C4-2B (cell line): ENCODE measurements at regions not wholly inside any gene's neighbourhood (a gene's known extent, or its start where the extent isn't known, plus 50 kb on each side); places are given as distances from the start of the nearest gene placed in this dataset.

ENCODE experiments used
- H3K27ac ChIP-seq: fragments of 450-650 bp; 2 replicates; pipeline ENCODE4 v1.5.1; 2017
- ZFX ChIP-seq: fragments of 450-650 bp; IDR thresholded peaks from 2 replicates; pipeline ENCODE4 v1.6.1; 2017
- TF ChIP-seq, protein P1 (sequence below): fragments of 450-650 bp; conservative IDR thresholded peaks from 2 replicates; pipeline ENCODE4 v1.5.1; 2017; ENCODE audit warnings: mild to moderate bottlenecking

DNA sequence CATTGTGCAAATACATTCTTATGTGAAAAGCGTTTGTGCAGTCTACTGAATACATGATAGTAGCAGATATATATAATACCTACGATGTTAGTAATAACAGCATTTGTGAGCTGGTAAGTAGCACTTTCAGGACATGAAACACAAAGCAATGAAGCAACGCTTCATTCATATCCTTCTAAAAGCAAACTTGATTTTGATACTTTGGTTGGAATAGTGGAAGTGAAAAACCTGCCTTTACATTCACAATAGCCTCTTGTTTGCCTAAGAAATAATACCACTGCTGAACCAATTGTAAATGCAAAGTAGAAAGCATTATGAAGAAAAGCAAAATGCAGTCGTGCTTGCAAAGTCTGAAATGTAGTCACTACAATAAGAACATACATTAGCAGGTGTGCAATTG lies 926.3 kb downstream of the FSTL5 start:
- TF ChIP-seq, protein P1, sequence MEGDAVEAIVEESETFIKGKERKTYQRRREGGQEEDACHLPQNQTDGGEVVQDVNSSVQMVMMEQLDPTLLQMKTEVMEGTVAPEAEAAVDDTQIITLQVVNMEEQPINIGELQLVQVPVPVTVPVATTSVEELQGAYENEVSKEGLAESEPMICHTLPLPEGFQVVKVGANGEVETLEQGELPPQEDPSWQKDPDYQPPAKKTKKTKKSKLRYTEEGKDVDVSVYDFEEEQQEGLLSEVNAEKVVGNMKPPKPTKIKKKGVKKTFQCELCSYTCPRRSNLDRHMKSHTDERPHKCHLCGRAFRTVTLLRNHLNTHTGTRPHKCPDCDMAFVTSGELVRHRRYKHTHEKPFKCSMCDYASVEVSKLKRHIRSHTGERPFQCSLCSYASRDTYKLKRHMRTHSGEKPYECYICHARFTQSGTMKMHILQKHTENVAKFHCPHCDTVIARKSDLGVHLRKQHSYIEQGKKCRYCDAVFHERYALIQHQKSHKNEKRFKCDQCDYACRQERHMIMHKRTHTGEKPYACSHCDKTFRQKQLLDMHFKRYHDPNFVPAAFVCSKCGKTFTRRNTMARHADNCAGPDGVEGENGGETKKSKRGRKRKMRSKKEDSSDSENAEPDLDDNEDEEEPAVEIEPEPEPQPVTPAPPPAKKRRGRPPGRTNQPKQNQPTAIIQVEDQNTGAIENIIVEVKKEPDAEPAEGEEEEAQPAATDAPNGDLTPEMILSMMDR = no peak
- no peak for TF ChIP-seq ZFX
- H3K27ac ChIP-seq = no peak overlapping the region

DNA sequence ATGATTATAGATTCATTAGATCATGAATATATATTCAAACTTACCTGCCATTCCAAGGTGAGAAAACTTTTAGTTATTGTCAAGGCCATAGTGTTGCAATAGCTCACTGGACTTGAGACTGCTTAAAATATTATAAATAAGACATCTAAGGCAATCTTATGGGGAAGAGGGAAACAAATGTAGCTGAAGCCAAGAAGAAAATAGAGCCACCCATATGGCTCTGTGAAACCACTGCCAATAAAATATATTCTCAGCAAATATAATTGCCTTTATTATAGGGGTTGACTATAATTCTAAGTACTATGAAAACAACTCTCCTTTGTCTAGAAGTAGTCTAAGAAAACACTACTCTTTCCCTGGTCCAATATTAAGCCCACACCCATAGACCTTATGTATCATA lies 938.5 kb downstream of the FSTL5 start:
- no peak overlapping the region for H3K27ac ChIP-seq
- TF ChIP-seq ZFX = no peak

DNA sequence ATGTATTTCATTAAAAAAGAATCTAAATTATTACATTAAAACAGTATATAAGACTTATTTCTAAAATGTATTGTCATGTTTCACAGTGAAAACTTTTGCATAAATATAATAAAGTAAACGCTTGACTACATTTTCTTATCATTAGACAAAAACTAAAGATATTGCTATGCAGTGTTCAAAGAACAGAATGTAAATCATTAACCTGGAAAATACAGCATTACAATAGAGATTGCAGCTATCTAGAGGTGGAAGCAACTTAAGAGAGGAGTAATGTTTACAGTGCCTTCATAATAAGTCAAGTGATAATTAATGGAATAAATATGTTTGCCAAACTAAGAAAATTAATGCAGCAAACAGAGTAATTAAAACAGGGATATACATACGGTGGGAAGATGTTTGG lies 940.9 kb downstream of the FSTL5 start:
- TF ChIP-seq, protein P1 = no peak
- no peak for TF ChIP-seq ZFX
- H3K27ac ChIP-seq = no peak overlapping the region

DNA sequence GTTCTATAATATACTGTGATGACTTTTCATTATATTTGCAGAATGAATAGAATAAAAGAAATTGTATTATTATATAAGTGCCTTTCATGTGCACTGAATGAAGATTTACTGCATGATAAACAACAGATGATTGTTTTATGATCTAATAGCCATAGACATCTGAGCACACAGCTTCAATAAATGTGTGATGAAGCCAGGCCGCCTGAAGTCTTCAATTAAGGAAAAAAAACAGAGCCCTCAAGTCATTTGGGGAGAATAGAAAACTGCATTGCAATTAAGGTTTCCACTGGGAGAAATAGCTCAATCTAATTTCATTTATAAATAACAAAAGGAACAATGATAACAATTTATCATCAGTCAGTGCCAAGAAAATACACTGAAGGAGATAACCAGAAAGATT lies 955.2 kb downstream of the FSTL5 start:
- TF ChIP-seq ZFX = no peak
- TF ChIP-seq, protein P1 = no peak

DNA sequence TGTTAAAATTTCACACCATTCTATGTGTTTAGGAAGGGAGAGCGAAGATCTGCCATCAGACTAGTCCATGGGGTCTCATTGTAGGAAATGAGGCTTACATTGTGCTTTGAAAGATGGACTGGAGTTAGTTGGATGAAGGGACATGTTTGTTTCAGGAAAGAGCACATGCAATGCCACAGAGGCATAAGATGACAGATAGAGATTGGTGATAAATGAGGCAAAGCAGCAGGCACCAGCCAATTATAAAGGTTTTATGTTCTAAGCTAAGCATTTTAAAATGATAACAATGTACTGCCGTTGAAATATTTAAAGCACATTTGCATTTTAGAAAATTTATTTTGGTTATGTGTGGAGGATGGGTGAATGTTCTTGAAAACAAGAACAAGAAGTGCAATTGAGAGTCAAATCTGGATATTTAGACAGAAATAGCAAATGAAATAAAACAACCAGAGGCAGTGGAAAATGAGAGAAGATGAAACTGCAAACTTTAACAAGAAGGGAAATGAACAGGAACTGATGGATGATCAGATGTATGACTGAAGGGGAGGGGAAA lies 957.2 kb downstream of the FSTL5 start:
- no peak overlapping the region for H3K27ac ChIP-seq
- TF ChIP-seq, protein P1 = no peak
- TF ChIP-seq ZFX = no peak

More for the DNA sequence above, 955.2 kb downstream of the FSTL5 start:
- H3K27ac ChIP-seq = no peak overlapping the region

DNA sequence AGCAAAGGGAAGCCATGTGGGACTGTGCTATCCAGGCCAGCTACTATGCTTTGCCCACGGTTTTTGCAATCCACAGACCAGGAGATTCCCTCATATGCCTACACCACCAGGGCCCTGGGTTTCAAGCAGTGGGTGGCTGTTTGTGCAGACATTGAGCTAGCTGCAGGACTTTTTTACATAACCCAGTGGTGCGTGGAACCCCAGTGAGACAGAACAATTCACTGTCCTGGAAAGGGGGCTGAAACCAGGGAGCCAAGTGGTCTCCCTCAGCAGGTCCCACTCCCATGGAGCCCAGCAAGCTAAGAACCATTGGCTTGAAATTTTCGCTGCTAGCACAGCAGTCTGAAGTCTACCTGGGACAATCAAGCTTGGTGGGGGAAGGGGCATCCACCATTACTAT lies 959.9 kb downstream of the FSTL5 start:
- TF ChIP-seq ZFX = no peak
- TF ChIP-seq, protein P1 = no peak
- H3K27ac ChIP-seq = no peak overlapping the region

DNA sequence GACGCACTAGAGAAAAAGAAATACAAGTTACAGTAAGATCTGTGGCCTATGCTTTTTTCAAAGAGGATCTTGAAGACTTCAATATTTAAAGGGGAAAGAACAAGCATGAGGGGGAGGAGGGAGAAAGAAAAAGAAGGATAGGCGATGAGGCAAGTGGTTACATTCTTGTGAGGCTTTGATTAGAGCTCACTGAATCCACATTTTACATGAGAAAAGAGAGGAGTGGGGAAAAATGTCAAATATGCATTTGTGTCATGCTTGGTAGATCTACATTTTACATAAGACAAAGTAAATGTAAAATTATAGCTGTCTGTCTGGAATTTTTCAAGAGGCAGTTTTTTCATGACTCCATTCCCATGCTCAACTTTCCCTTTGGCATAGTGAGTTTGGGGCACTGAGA lies 965.9 kb downstream of the FSTL5 start:
- TF ChIP-seq, protein P1 = no peak
- no peak for TF ChIP-seq ZFX
- no peak overlapping the region for H3K27ac ChIP-seq

DNA sequence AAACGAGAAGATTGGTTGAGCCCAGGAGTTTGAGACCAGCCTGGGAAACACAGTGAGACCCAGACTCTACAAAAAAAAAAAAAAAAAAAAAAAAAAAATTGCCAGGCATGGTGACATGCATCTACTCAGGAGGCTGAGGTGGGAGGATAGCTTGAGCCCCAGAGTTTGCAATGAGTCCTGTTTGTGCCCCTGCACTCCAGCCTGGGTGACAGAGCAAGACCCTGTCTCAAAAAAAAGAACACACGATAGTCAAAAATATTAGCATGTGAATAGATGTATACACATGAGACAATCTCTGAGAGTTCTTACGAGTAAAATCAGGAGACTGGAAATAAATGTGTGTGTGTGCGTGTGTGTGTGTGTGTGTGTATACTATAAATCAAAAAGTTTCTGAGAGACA lies 966.3 kb downstream of the FSTL5 start:
- H3K27ac ChIP-seq = no peak overlapping the region

More for the DNA sequence above, 966.3 kb downstream of the FSTL5 start:
- TF ChIP-seq, protein P1 = no peak
- TF ChIP-seq ZFX = no peak
